ENCODE measurements at regions not wholly inside any gene's neighbourhood (a gene's known extent, or its start where the extent isn't known, plus 50 kb on each side); places are given as distances from the start of the nearest gene placed in this dataset.

GRCh38 chr9:17075146-17075757, 59.6 kb upstream of the CNTLN start:
- TF ChIP-seq FOS (IDR thresholded peaks at IDR 0.05; ENCODE audit: low read depth, low read length) (no peak), CTCF (conservative IDR thresholded peaks at IDR 0.05; ENCODE audit: low read depth, low read length) (no peak), SMC3 (IDR thresholded peaks at IDR 0.05; ENCODE audit: low read depth, low read length) (no peak), CEBPB (IDR thresholded peaks at IDR 0.05; ENCODE audit: low read depth, low read length) (no peak), POLR2A (IDR thresholded peaks at IDR 0.05; ENCODE audit: low read depth, low read length) (no peak), RFX5 (IDR thresholded peaks at IDR 0.05; ENCODE audit: low read depth, low read length) (no peak), RAD21 (IDR thresholded peaks at IDR 0.05; ENCODE audit: low read length) (no peak), MXI1 (IDR thresholded peaks at IDR 0.05; ENCODE audit: borderline replicate concordance, low read depth, low read length) (no peak), MAFK (IDR thresholded peaks at IDR 0.05; ENCODE audit: low read depth, low read length) (no peak), USF2 (IDR thresholded peaks at IDR 0.05; ENCODE audit: low read depth, low read length) (no peak), CHD1 (IDR thresholded peaks at IDR 0.05; ENCODE audit: low read depth, low read length) (no peak), RCOR1 (IDR thresholded peaks at IDR 0.05; ENCODE audit: insufficient replicate concordance, low read length) (no peak), ELK1 (IDR thresholded peaks at IDR 0.05; ENCODE audit: borderline replicate concordance, low read depth, low read length) (no peak), BHLHE40 (IDR thresholded peaks at IDR 0.05; ENCODE audit: low read depth, low read length) (no peak)

Data from IMR-90 (cell line).